K562 (cell line): ENCODE measurements at regions not wholly inside any gene's neighbourhood (a gene's known extent, or its start where the extent isn't known, plus 50 kb on each side); places are given as distances from the start of the nearest gene placed in this dataset.

Experiments
- ATAC-seq: fragments of 200-7000 bp; cut with Tn5 transposase; 3 replicates; pipeline ENCODE4 v1.9.1; 2020; ENCODE audit warnings: moderate library complexity
- BruUV-seq: library from RNA; stranded (reverse); fragments of 400-500 nt; replicated peaks from 2 replicates; lab custom pipeline; 2021; lab: Mats Ljungman, UMichigan
- CTCF ChIA-PET: fragments of 300-600 bp; formaldehyde crosslinking; extraction: SDS; loops from one replicate; lab custom pipeline; 2021; ENCODE audit warnings: low intra/inter-chr PET ratio; lab: Yijun Ruan, JAX
- POLR2A ChIA-PET: fragments of 300-600, 350-650 bp; sonication (Branson Sonifier 250); formaldehyde crosslinking; extraction: SDS; loops from one replicate; lab custom pipeline; 2021; ENCODE audit warnings: antibody characterized with exemption, inconsistent platforms; lab: Yijun Ruan, JAX
- DNase-seq, 4 experiments: peaks; one replicate each; pipeline versions ENCODE4 v3.0.0 to v3.0.0-alpha.2; 2011 to 2018; ENCODE audit warnings: low spot score in 3 of 4, mixed read lengths in 3 of 4; ENCODE audit errors: extremely low read depth in 1 of 4
- FAIRE-seq: peaks from 2 replicates; lab custom pipeline; 2011; peaks lifted over from hg19 to GRCh38; lab: Jason Lieb, UNC
- H2AFZ ChIP-seq: 2 replicates; pipeline ENCODE4 v1.6.0; 2011; ENCODE audit warnings: low read depth, low read length, control low read depth, inconsistent platforms
- H3K27ac ChIP-seq: fragments of 200-600 bp; 3 replicates; pipeline ENCODE4 v1.8.0; 2011; ENCODE audit warnings: low read depth, mild to moderate bottlenecking, control low read depth, inconsistent platforms, low read length, moderate library complexity, mixed read lengths; ENCODE audit errors: extremely low read depth
- H3K27me3 ChIP-seq, 2 experiments: fragments of 300-600 bp in 1 of 2; 2 replicates in 1 of 2; 3 replicates in 1 of 2; pipeline versions ENCODE4 v1.6.0 to v1.8.0; 2011; ENCODE audit warnings: inconsistent platforms in 2 of 2, low read length in 2 of 2, mild to moderate bottlenecking in 1 of 2, mixed read lengths in 1 of 2, moderate library complexity in 1 of 2; ENCODE audit not compliant: control insufficient read depth in 2 of 2, insufficient read depth in 2 of 2
- H3K36me3 ChIP-seq: fragments of 300-600 bp; 3 replicates; pipeline ENCODE4 v1.8.0; 2011; ENCODE audit warnings: mild to moderate bottlenecking, low read length, inconsistent platforms; ENCODE audit not compliant: control insufficient read depth, insufficient read depth
- H3K4me1 ChIP-seq, 2 experiments: fragments of 200-600 bp in 1 of 2; replicated peaks in 1 of 2; 2 replicates in 1 of 2; 3 replicates in 1 of 2; pipeline versions ENCODE4 v1.5.1 to v1.8.0; 2011; ENCODE audit warnings: inconsistent platforms in 2 of 2, low read length in 2 of 2, mild to moderate bottlenecking in 1 of 2, mixed read lengths in 1 of 2, moderate library complexity in 1 of 2; ENCODE audit not compliant: control insufficient read depth in 2 of 2, insufficient read depth in 2 of 2
- H3K4me2 ChIP-seq: 2 replicates; pipeline ENCODE4 v1.6.1; 2011; ENCODE audit warnings: low read length, control low read depth, inconsistent platforms, mixed read lengths; ENCODE audit not compliant: insufficient read depth
- H3K4me3 ChIP-seq: fragments of 200-600 bp; sonication (generic), shearing (Covaris generic); 2 replicates; pipeline ENCODE4 v1.5.1; 2016; ENCODE audit warnings: control low read depth, inconsistent platforms
- H3K79me2 ChIP-seq: fragments of 200-600 bp; 3 replicates; pipeline ENCODE4 v1.8.0; 2011; ENCODE audit warnings: low read length, inconsistent platforms; ENCODE audit not compliant: control insufficient read depth, insufficient read depth
- H3K9ac ChIP-seq, 2 experiments: 2 replicates each; pipeline versions ENCODE4 v1.6.0 to v1.6.1; 2011; ENCODE audit warnings: low read depth in 2 of 2, low read length in 2 of 2, control low read depth in 1 of 2, inconsistent platforms in 1 of 2, mild to moderate bottlenecking in 1 of 2, mixed read lengths in 1 of 2; ENCODE audit not compliant: insufficient read depth in 1 of 2
- H3K9me1 ChIP-seq: one replicate; pipeline ENCODE4 v1.6.0; 2011; ENCODE audit warnings: inconsistent platforms, mild to moderate bottlenecking, low read length, moderate library complexity; ENCODE audit not compliant: control insufficient read depth, insufficient read depth
- H3K9me3 ChIP-seq: replicated peaks from 2 replicates; pipeline ENCODE4 v1.5.1; 2011; ENCODE audit warnings: low read depth, low read length, inconsistent platforms; ENCODE audit not compliant: control insufficient read depth, insufficient read depth
- H4K20me1 ChIP-seq: replicated peaks from 2 replicates; pipeline ENCODE4 v1.6.1; 2011; ENCODE audit warnings: low read length, inconsistent platforms, mixed read lengths; ENCODE audit not compliant: control insufficient read depth, insufficient read depth
- CHD7 ChIP-seq: fragments of 200-600 bp; sonication (generic); IDR thresholded peaks from one replicate; pipeline ENCODE4 v1.6.1; 2012; ENCODE audit warnings: mild to moderate bottlenecking, low read depth, low read length, inconsistent platforms
- FOXK1 ChIP-seq: sonication (generic); formaldehyde crosslinking; IDR thresholded peaks from 2 replicates; pipeline ENCODE4 v1.8.0; 2022; ENCODE audit warnings: missing genetic modification reagents, mild to moderate bottlenecking, borderline replicate concordance
- SETDB1 ChIP-seq: IDR thresholded peaks from one replicate; pipeline ENCODE4 v1.6.1; 2012; ENCODE audit warnings: low read length, control low read depth, inconsistent platforms
- WGBS: fragments of 100-300 bp; shearing (Covaris generic); methylation state at CpG from one replicate; pipeline ENCODE4 v1.1.6; 2016; ENCODE audit warnings: low coverage, mixed read lengths; ENCODE audit not compliant: insufficient coverage; ENCODE audit errors: missing lambda C conversion rate; 5-methylcytosine and 5-hydroxymethylcytosine counted together
- in situ Hi-C: fragments of 300-500 bp; cut with MboI; formaldehyde crosslinking; loops from 4 replicates; pipeline ENCODE4 v1.15.0; 2018; ENCODE audit warnings: inconsistent platforms, mixed read lengths
- intact Hi-C: fragments of 100-400 bp; cut with micrococcal nuclease; formaldehyde crosslinking; loops from 2 replicates; pipeline ENCODE4 v1.14.2; 2022

GRCh38 chr2:228268301-228268700 is 86.8 kb upstream of the SPHKAP start:
- H3K79me2 ChIP-seq: no peaks in the 10 kb centered on the region
- no peak overlapping the region for H3K27ac ChIP-seq
- ChIA-PET CTCF (no interaction called here), POLR2A (no interaction called here)
- no peaks in the 10 kb centered on the region for H3K36me3 ChIP-seq
- no peak overlapping the region for H2AFZ ChIP-seq
- H4K20me1 ChIP-seq: no peaks in the 10 kb centered on the region
- no peak overlapping the region for H3K9ac ChIP-seq
- intact Hi-C loops (no loop called here), in situ Hi-C loops (no loop called here)
- no peak overlapping the region for H3K4me3 ChIP-seq
- DNase-seq (no peak), ATAC-seq (no peak), FAIRE-seq (no peak)
- no TSS peak for BruUV-seq
- no peak overlapping the region for H3K4me2 ChIP-seq
- no peaks in the 10 kb centered on the region for H3K4me1 ChIP-seq
- H3K9me1 ChIP-seq: no peaks in the 10 kb centered on the region
- H3K27me3 ChIP-seq: no peaks in the 10 kb centered on the region
- WGBS: 0% methylated on average over 2 of the region's 2 CpGs
- no peaks in the 10 kb centered on the region for H3K9me3 ChIP-seq
- no peak for TF ChIP-seq SETDB1
- TF ChIP-seq CHD7: no peak
- no peak for TF ChIP-seq FOXK1 (CRISPR knock-in tag)
